ENCODE measurements at regions not wholly inside any gene's neighbourhood (a gene's known extent, or its start where the extent isn't known, plus 50 kb on each side); places are given as distances from the start of the nearest gene placed in this dataset.

DNA sequence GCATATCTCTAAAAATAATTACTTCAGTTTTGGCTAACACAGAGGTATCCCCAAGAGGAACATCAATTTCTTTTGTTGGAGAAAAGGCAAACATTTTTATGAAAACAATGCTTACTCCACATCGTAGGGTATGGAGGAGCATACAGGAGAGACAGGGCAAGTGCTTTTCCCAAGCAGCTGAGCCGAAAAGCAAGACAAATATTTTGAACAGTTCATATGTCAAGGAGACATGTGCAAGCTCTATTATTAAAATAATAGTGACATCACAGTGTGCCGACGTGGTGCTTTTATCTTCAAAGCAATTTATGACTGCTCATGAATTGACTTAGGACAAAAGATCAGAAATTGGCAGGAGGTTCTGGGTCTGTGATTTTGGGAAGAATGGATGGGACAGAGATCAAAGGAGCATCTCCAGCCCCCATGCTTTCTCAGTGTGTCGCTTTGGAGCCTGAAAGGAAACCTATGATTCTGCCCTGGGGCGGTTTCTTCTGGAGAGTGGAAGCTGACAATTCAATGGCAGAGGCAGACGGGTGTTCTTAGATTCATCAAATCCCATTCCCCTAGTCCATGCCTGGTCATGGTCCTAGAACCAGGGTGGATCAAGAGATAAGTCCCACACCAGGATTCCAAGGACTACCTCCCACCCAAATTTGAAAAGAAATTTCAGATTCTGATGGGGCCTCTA lies 97.1 kb downstream of the JCAD start:
- in situ Hi-C loops (cut with MboI; ENCODE audit: low pct_ligation_motif_present in 1 of 4, low pct_unique_long_range_greater_than_20kb in 1 of 4, low sequenced_read_pairs in 3 of 4) (no loop called here), intact Hi-C loops (cut with DNase I; ENCODE audit: low total_unique reads) (loop anchor here (10.0 kb wide), 1 partner anchor 98 kb away; no protein-coding TSS in a partner anchor)
- TF ChIP-seq POLR2AphosphoS5 (IDR thresholded peaks at IDR 0.05) (no peak), POLR2A (IDR thresholded peaks at IDR 0.05) (no peak), EP300 (IDR thresholded peaks at IDR 0.05; ENCODE audit: low read depth) (no peak)
- TF ChIP-seq, protein P1, sequence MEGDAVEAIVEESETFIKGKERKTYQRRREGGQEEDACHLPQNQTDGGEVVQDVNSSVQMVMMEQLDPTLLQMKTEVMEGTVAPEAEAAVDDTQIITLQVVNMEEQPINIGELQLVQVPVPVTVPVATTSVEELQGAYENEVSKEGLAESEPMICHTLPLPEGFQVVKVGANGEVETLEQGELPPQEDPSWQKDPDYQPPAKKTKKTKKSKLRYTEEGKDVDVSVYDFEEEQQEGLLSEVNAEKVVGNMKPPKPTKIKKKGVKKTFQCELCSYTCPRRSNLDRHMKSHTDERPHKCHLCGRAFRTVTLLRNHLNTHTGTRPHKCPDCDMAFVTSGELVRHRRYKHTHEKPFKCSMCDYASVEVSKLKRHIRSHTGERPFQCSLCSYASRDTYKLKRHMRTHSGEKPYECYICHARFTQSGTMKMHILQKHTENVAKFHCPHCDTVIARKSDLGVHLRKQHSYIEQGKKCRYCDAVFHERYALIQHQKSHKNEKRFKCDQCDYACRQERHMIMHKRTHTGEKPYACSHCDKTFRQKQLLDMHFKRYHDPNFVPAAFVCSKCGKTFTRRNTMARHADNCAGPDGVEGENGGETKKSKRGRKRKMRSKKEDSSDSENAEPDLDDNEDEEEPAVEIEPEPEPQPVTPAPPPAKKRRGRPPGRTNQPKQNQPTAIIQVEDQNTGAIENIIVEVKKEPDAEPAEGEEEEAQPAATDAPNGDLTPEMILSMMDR (IDR thresholded peaks at IDR 0.05), result no peak
- Histone ChIP-seq H3K27me3 (no peaks in the 10 kb centered on the region), H3K4me1 (no peaks in the 10 kb centered on the region), H3K9me3 (no peaks in the 10 kb centered on the region), H3K27ac (no peak overlapping the region), H3K4me3 (no peak overlapping the region), H3K36me3 (no peaks in the 10 kb centered on the region)
- no peak for DNase-seq
- WGBS, 2 donors (ENCODE audit: low coverage in 1 of 2), result 51 to 62% methylated on average over 4 to 7 of the region's 7 CpGs

DNA sequence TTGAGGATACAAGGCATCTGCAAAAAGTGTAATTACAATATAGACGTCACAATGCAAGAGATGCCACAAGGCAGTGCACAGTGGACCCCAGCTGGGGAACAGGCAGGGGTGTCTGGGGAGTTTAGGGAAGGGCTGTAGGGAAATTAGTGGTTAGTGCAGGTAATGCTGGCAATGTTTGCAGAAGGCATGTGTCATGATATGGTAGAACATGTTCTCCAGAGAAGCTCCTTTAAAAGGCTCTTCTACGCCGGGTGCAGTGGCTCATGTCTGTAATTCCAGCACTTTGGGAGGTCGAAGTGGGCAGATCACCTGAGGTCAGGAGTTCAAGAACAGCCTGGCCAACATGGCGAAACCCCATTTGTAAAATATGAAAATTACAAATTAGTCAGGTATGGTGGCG lies 98.0 kb downstream of the JCAD start:
- in situ Hi-C loops (cut with MboI; ENCODE audit: low pct_ligation_motif_present in 1 of 4, low pct_unique_long_range_greater_than_20kb in 1 of 4, low sequenced_read_pairs in 3 of 4), result no loop called here

DNA sequence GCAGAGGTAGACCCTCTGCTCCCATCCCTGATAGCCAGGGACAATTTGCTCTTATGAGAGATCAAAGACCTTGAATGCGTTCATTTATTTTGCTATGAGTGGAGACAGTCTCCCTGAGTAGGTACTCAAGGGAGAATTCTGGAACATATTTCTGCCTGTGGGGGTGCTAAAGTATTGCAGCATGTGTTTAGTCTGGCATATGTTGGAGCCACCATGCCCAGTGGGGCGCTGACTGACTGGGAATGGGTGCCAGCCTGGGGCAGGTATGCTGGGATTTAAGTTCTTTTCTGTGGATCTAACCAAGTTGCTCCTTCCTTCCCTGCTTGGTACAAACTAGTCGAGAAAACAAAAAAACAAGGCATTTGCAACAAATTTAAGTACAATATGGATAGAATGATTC lies 99.1 kb downstream of the JCAD start:
- DNase-seq, result no peak
- no peaks in the 10 kb centered on the region for H3K27me3 ChIP-seq
- no peaks in the 10 kb centered on the region for H3K36me3 ChIP-seq
- no peak overlapping the region for H3K4me3 ChIP-seq
- no peaks in the 10 kb centered on the region for H3K4me1 ChIP-seq
- H3K9me3 ChIP-seq, result no peaks in the 10 kb centered on the region
- no peak overlapping the region for H3K27ac ChIP-seq
- intact Hi-C loops (cut with DNase I; ENCODE audit: low total_unique reads) (loop anchor here (10.0 kb wide), 1 partner anchor 95 kb away; no protein-coding TSS in a partner anchor), in situ Hi-C loops (cut with MboI; ENCODE audit: low pct_ligation_motif_present in 1 of 4, low pct_unique_long_range_greater_than_20kb in 1 of 4, low sequenced_read_pairs in 3 of 4) (no loop called here)
- 80 to 90% methylated on average over 2 to 3 of the region's 3 CpGs for WGBS, 2 donors (ENCODE audit: low coverage in 1 of 2)
- no peak for TF ChIP-seq POLR2A (IDR thresholded peaks at IDR 0.05)
- TF ChIP-seq, protein P1 (IDR thresholded peaks at IDR 0.05), result no peak
- no peak for TF ChIP-seq EP300 (IDR thresholded peaks at IDR 0.05; ENCODE audit: low read depth)
- TF ChIP-seq POLR2AphosphoS5 (IDR thresholded peaks at IDR 0.05), result no peak

More for the DNA sequence above, 98.0 kb downstream of the JCAD start:
- TF ChIP-seq EP300 (IDR thresholded peaks at IDR 0.05; ENCODE audit: low read depth) (no peak), POLR2AphosphoS5 (IDR thresholded peaks at IDR 0.05) (no peak), POLR2A (IDR thresholded peaks at IDR 0.05) (no peak)
- TF ChIP-seq, protein P1 (IDR thresholded peaks at IDR 0.05), result no peak
- intact Hi-C loops (cut with DNase I; ENCODE audit: low total_unique reads), result loop anchor here (10.0 kb wide), 1 partner anchor 97 kb away; no protein-coding TSS in a partner anchor
- Histone ChIP-seq H3K36me3 (no peaks in the 10 kb centered on the region), H3K4me3 (no peak overlapping the region), H3K9me3 (no peaks in the 10 kb centered on the region), H3K4me1 (no peaks in the 10 kb centered on the region), H3K27me3 (no peaks in the 10 kb centered on the region), H3K27ac (no peak overlapping the region)
- 90 to 94% methylated on average over 4 to 6 of the region's 6 CpGs for WGBS, 2 donors (ENCODE audit: low coverage in 1 of 2)
- DNase-seq, result no peak

DNA sequence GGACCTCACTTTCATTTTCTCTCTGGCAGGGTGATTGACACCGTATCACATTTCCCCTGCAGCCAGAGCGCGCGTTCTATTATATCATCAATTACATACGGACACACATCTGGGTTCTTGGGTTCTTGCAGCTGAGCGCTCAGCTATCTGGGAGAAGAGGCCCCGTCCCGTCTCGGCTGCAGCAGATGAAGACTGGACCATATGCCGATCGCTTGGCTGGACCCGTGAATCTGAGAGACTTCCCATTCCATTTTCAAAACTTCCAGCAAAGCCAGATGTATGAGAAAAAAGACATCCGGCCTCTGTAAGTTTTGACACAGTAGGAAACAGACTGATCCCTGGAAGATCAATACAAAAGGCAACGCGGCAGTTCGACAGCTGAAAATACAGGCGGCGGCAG lies 99.8 kb downstream of the JCAD start:
- Histone ChIP-seq H3K9me3 (no peaks in the 10 kb centered on the region), H3K4me1 (no peaks in the 10 kb centered on the region), H3K27me3 (no peaks in the 10 kb centered on the region), H3K4me3 (no peak overlapping the region), H3K36me3 (no peaks in the 10 kb centered on the region), H3K27ac (no peak overlapping the region)
- DNase-seq, result no peak
- in situ Hi-C loops (cut with MboI; ENCODE audit: low pct_ligation_motif_present in 1 of 4, low pct_unique_long_range_greater_than_20kb in 1 of 4, low sequenced_read_pairs in 3 of 4), result no loop called here
- 74 to 94% methylated on average over 5 to 18 of the region's 18 CpGs for WGBS, 2 donors (ENCODE audit: low coverage in 1 of 2)
- intact Hi-C loops (cut with DNase I; ENCODE audit: low total_unique reads), result no loop called here
- no peak for TF ChIP-seq POLR2AphosphoS5 (IDR thresholded peaks at IDR 0.05)
- no peak for TF ChIP-seq EP300 (IDR thresholded peaks at IDR 0.05; ENCODE audit: low read depth)
- no peak for TF ChIP-seq POLR2A (IDR thresholded peaks at IDR 0.05)
- TF ChIP-seq, protein P1 (IDR thresholded peaks at IDR 0.05), result no peak
